ENCODE measurements at regions not wholly inside any gene's neighbourhood (a gene's known extent, or its start where the extent isn't known, plus 50 kb on each side); places are given as distances from the start of the nearest gene placed in this dataset.

DNA sequence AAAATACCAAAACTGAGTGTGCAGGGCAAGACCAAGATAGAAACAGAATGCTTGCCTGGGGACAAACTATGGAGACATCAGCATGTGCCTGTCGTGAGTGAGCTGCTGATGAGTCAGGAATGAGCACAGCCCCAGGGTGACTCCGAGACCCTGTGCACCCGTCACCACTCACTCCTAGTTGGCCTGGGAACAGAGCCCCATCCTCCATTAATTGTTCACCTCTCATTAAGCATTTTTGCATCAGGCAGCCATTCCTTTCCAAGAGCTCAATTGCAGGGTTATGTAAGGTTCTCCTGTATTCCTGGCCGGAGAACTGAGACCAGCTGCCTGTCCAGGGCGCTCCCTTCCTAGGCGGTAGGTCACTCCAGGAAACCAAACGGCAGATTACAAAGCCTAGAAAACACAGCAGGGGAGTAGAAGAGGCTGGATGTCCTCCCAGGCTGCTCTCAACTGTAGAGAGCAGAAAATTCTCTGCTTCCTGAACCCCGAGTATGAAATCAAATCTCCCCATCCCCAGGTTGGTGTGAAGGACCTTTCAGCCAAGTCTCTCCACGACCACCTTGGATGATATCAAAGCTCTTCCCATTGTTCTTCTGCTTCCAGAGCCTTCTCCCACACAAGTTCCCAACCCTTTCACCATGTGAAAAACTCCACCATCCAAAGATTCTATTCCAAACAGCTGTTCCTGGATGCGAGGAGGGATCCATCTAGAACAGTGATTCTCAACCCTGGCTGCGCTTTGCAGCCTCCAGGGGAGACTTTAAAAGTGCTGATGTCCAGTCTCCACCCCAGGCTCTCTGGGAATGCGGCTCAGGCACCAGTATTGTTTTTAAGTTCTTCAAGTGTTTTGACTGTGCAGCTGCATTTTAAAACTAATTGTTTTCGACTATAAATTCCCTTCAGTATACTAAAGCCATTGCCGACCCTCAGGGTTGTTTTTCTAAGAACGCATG lies 532.6 kb upstream of the JARID2 start:
- TF ChIP-seq, protein P1, sequence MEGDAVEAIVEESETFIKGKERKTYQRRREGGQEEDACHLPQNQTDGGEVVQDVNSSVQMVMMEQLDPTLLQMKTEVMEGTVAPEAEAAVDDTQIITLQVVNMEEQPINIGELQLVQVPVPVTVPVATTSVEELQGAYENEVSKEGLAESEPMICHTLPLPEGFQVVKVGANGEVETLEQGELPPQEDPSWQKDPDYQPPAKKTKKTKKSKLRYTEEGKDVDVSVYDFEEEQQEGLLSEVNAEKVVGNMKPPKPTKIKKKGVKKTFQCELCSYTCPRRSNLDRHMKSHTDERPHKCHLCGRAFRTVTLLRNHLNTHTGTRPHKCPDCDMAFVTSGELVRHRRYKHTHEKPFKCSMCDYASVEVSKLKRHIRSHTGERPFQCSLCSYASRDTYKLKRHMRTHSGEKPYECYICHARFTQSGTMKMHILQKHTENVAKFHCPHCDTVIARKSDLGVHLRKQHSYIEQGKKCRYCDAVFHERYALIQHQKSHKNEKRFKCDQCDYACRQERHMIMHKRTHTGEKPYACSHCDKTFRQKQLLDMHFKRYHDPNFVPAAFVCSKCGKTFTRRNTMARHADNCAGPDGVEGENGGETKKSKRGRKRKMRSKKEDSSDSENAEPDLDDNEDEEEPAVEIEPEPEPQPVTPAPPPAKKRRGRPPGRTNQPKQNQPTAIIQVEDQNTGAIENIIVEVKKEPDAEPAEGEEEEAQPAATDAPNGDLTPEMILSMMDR (IDR thresholded peaks at IDR 0.05; ENCODE audit: low read length), result no peak
- no peak for TF ChIP-seq EZH2 (optimal IDR thresholded peaks at IDR 0.05; ENCODE audit: low read depth, low read length)

Data from MM.1S (cell line).